H1 (cell line): ENCODE measurements at regions not wholly inside any gene's neighbourhood (a gene's known extent, or its start where the extent isn't known, plus 50 kb on each side); places are given as distances from the start of the nearest gene placed in this dataset.

Experiments
- ASH2L ChIP-seq: fragments of 200-600, 300-600 bp; sonication (generic); IDR thresholded peaks from one replicate; pipeline ENCODE4 v1.7.1; 2017; ENCODE audit warnings: low read length
- BCL11A ChIP-seq, 2 experiments: IDR thresholded peaks; one replicate each; pipeline ENCODE4 v1.6.1; 2011; ENCODE audit warnings: low read depth in 2 of 2, low read length in 2 of 2, mild to moderate bottlenecking in 2 of 2
- CHD1 ChIP-seq: IDR thresholded peaks from 2 replicates; pipeline ENCODE4 v1.6.1; 2012; ENCODE audit warnings: low read depth, low read length, improper control_type of control experiment
- EZH2 ChIP-seq: fragments of 200-600 bp; sonication (generic); IDR thresholded peaks from 2 replicates; pipeline ENCODE4 v1.7.1; 2012; ENCODE audit warnings: low read depth, mild to moderate bottlenecking, moderate library complexity, low read length, inconsistent platforms; ENCODE audit not compliant: severe bottlenecking
- GABPA ChIP-seq: IDR thresholded peaks from 2 replicates; pipeline ENCODE4 v1.6.1; 2011; ENCODE audit warnings: mild to moderate bottlenecking, low read length, moderate library complexity, borderline replicate concordance; ENCODE audit not compliant: insufficient read depth
- KDM5A ChIP-seq: fragments of 200-600 bp; IDR thresholded peaks from 2 replicates; pipeline ENCODE4 v1.7.1; 2012; ENCODE audit warnings: mild to moderate bottlenecking, low read length, inconsistent platforms, mixed read lengths
- MAFK ChIP-seq: IDR thresholded peaks from 2 replicates; pipeline ENCODE4 v1.6.1; 2012; ENCODE audit warnings: low read depth, mild to moderate bottlenecking, improper control_type of control experiment, low read length
- POLR2A ChIP-seq, 2 experiments: IDR thresholded peaks; 1 replicate in 1 of 2; 2 replicates in 1 of 2; pipeline ENCODE4 v1.6.1; 2011; ENCODE audit warnings: low read depth in 2 of 2, low read length in 2 of 2, mild to moderate bottlenecking in 2 of 2; ENCODE audit errors: control extremely low read depth in 1 of 2
- POLR2AphosphoS5 ChIP-seq: IDR thresholded peaks from 2 replicates; pipeline ENCODE4 v1.6.1; 2011; ENCODE audit warnings: low read depth, low read length
- RXRA ChIP-seq: IDR thresholded peaks from 2 replicates; pipeline ENCODE4 v1.6.1; 2011; ENCODE audit warnings: low read depth, mild to moderate bottlenecking, low read length, moderate library complexity; ENCODE audit not compliant: insufficient read depth
- SP1 ChIP-seq: IDR thresholded peaks from 2 replicates; pipeline ENCODE4 v1.6.1; 2011; ENCODE audit warnings: low read depth, low read length
- SUZ12 ChIP-seq: fragments of 200-600 bp; sonication (generic); IDR thresholded peaks from 2 replicates; pipeline ENCODE4 v1.6.1; 2012; ENCODE audit warnings: mild to moderate bottlenecking, inconsistent platforms, low read length, moderate library complexity, mixed read lengths
- YY1 ChIP-seq: IDR thresholded peaks from 2 replicates; pipeline ENCODE4 v1.6.1; 2011; ENCODE audit warnings: low read depth, mild to moderate bottlenecking, low read length
- TF ChIP-seq, protein P1 (sequence below), 3 experiments: IDR thresholded peaks; 1 replicate in 2 of 3; 2 replicates in 1 of 3; pipeline versions ENCODE4 v1.5.1 to v1.6.1; 2011; ENCODE audit warnings: low read length in 3 of 3, mild to moderate bottlenecking in 3 of 3, inconsistent platforms in 2 of 3, low read depth in 1 of 3, moderate library complexity in 1 of 3; ENCODE audit not compliant: insufficient read depth in 1 of 3; ENCODE audit errors: control extremely low read depth in 1 of 3

DNA sequence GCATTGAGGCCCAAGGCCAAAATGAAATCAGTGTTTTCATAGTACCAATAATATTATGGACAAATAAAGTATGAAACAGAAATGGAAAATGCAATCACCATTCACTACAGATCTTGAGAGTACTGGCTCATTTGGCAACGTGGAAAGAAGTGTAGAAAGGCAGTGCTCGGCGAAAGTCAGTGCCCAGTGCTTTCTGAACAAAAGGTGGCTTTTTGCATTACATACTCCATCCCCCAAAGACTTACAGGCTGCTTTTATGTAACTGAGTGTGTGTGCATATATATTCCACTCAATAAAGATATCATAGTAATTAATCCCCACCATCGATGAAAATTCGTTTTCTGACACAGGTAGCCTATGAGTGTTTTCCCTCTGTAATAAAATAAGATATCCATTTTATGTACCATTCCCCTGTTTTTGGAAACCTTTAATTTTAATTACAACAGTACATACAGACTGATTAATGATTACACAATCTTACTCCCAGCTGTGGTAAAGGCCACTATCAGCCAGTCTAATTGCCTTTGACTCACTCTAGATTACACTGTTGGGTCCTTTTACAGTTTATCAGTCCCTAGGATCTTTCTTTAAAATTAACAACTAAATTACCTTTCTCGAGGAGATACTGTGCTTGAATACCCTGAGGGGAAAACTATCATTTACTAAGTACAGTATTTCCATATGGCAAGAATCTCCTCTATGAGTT lies 65.9 kb downstream of the MAD2L1 start:
- peak; percentile 74 for TF ChIP-seq POLR2AphosphoS5
- no peak for TF ChIP-seq RXRA
- no peak for TF ChIP-seq SP1
- TF ChIP-seq YY1: no peak
- TF ChIP-seq, protein P1, sequence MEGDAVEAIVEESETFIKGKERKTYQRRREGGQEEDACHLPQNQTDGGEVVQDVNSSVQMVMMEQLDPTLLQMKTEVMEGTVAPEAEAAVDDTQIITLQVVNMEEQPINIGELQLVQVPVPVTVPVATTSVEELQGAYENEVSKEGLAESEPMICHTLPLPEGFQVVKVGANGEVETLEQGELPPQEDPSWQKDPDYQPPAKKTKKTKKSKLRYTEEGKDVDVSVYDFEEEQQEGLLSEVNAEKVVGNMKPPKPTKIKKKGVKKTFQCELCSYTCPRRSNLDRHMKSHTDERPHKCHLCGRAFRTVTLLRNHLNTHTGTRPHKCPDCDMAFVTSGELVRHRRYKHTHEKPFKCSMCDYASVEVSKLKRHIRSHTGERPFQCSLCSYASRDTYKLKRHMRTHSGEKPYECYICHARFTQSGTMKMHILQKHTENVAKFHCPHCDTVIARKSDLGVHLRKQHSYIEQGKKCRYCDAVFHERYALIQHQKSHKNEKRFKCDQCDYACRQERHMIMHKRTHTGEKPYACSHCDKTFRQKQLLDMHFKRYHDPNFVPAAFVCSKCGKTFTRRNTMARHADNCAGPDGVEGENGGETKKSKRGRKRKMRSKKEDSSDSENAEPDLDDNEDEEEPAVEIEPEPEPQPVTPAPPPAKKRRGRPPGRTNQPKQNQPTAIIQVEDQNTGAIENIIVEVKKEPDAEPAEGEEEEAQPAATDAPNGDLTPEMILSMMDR (IDR thresholded peaks at IDR 0.05; ENCODE audit: control extremely low read depth in 1 of 3, insufficient read depth in 1 of 3, low read depth in 1 of 3, low read length in 3 of 3): no peak
- TF ChIP-seq KDM5A: no peak
- TF ChIP-seq POLR2A (IDR thresholded peaks at IDR 0.05; ENCODE audit: control extremely low read depth in 1 of 2, low read depth in 2 of 2, low read length in 2 of 2): peak in 1 of 2 experiments; percentile 67; a peak in 2 of 3 replicates
- no peak for TF ChIP-seq EZH2
- no peak for TF ChIP-seq GABPA
- TF ChIP-seq MAFK: no peak
- no peak for TF ChIP-seq CHD1
- TF ChIP-seq BCL11A (IDR thresholded peaks at IDR 0.05; ENCODE audit: low read depth in 2 of 2, low read length in 2 of 2): no peak
- TF ChIP-seq SUZ12: no peak
- no peak for TF ChIP-seq ASH2L
